ENCODE measurements at regions not wholly inside any gene's neighbourhood (a gene's known extent, or its start where the extent isn't known, plus 50 kb on each side); places are given as distances from the start of the nearest gene placed in this dataset.

GRCh38 chr13:20351281-20352022 is 119.3 kb upstream of the GJB6 start:
- H3K36me3 Mint-ChIP-seq (ENCODE audit: low read depth): no peaks in the 10 kb centered on the region
- H3K4me1 Mint-ChIP-seq (ENCODE audit: low read depth): no peaks in the 10 kb centered on the region
- H3K27ac Mint-ChIP-seq: no peak overlapping the region
- ChIA-PET CTCF (no interaction called here), POLR2A (no interaction called here)
- peaks cover 5% of the 10 kb centered on the region for H3K27me3 Mint-ChIP-seq (ENCODE audit: low read depth)
- no peak for DNase-seq
- H3K4me3 Mint-ChIP-seq: no peak overlapping the region
- ATAC-seq: no peak
- H3K9me3 Mint-ChIP-seq (ENCODE audit: insufficient read depth): no peaks in the 10 kb centered on the region

- H3K4me1 Mint-ChIP-seq (ENCODE audit: low read depth): no peaks in the 10 kb centered on the region
- H3K27me3 Mint-ChIP-seq (ENCODE audit: low read depth): peaks cover 5% of the 10 kb centered on the region
- ATAC-seq (no peak), DNase-seq (no peak)
- ChIA-PET POLR2A (no interaction called here), CTCF (no interaction called here)
- no peaks in the 10 kb centered on the region for H3K36me3 Mint-ChIP-seq (ENCODE audit: low read depth)
- H3K9me3 Mint-ChIP-seq (ENCODE audit: insufficient read depth): no peaks in the 10 kb centered on the region
- H3K4me3 Mint-ChIP-seq: no peak overlapping the region
- H3K27ac Mint-ChIP-seq: no peak overlapping the region
Measured at GRCh38 chr13:20350819-20351218, 118.7 kb upstream of the GJB6 start.

- H3K4me1 Mint-ChIP-seq (ENCODE audit: low read depth): no peaks in the 10 kb centered on the region
- DNase-seq: no peak
- no peaks in the 10 kb centered on the region for H3K9me3 Mint-ChIP-seq (ENCODE audit: insufficient read depth)
- H3K27ac Mint-ChIP-seq: no peak overlapping the region
- H3K36me3 Mint-ChIP-seq (ENCODE audit: low read depth): no peaks in the 10 kb centered on the region
- H3K27me3 Mint-ChIP-seq (ENCODE audit: low read depth): peaks cover 5% of the 10 kb centered on the region
- POLR2A ChIA-PET: no interaction called here
- H3K4me3 Mint-ChIP-seq: no peak overlapping the region
- ATAC-seq: no peak
- CTCF ChIA-PET: no interaction called here
Measured at GRCh38 chr13:20350382-20350763, 118.3 kb upstream of the GJB6 start.

GRCh38 chr13:20349564-20350381 is 117.7 kb upstream of the GJB6 start:
- Mint-ChIP-seq H3K4me3 (no peak overlapping the region), H3K9me3 (ENCODE audit: insufficient read depth) (no peaks in the 10 kb centered on the region), H3K27ac (no peak overlapping the region), H3K36me3 (ENCODE audit: low read depth) (no peaks in the 10 kb centered on the region), H3K4me1 (ENCODE audit: low read depth) (no peaks in the 10 kb centered on the region), H3K27me3 (ENCODE audit: low read depth) (peaks cover 4% of the 10 kb centered on the region)
- CTCF ChIA-PET: no interaction called here
- DNase-seq: no peak
- no peak for ATAC-seq
- POLR2A ChIA-PET: no interaction called here

- no peak overlapping the region for H3K4me3 Mint-ChIP-seq
- no peak for ATAC-seq
- DNase-seq: no peak
- H3K36me3 Mint-ChIP-seq (ENCODE audit: low read depth): no peaks in the 10 kb centered on the region
- H3K27me3 Mint-ChIP-seq (ENCODE audit: low read depth): no peaks in the 10 kb centered on the region
- no peaks in the 10 kb centered on the region for H3K9me3 Mint-ChIP-seq (ENCODE audit: insufficient read depth)
- no peaks in the 10 kb centered on the region for H3K4me1 Mint-ChIP-seq (ENCODE audit: low read depth)
- H3K27ac Mint-ChIP-seq: no peak overlapping the region
- ChIA-PET POLR2A (no interaction called here), CTCF (no interaction called here)
Measured at GRCh38 chr13:20348645-20349408, 116.7 kb upstream of the GJB6 start.

- Mint-ChIP-seq H3K9me3 (ENCODE audit: insufficient read depth) (no peaks in the 10 kb centered on the region), H3K4me3 (no peak overlapping the region), H3K36me3 (ENCODE audit: low read depth) (no peaks in the 10 kb centered on the region), H3K4me1 (ENCODE audit: low read depth) (no peaks in the 10 kb centered on the region), H3K27ac (no peak overlapping the region), H3K27me3 (ENCODE audit: low read depth) (no peaks in the 10 kb centered on the region)
- CTCF ChIA-PET: no interaction called here
- ATAC-seq (no peak), DNase-seq (no peak)
- POLR2A ChIA-PET: no interaction called here
Measured at GRCh38 chr13:20348018-20348417, 115.9 kb upstream of the GJB6 start.

GRCh38 chr13:20344836-20345490 is 112.8 kb upstream of the GJB6 start:
- no peaks in the 10 kb centered on the region for H3K9me3 Mint-ChIP-seq (ENCODE audit: insufficient read depth)

GRCh38 chr13:20342311-20342710 is 110.2 kb upstream of the GJB6 start:
- Mint-ChIP-seq H3K4me3 (no peak overlapping the region), H3K36me3 (ENCODE audit: low read depth) (no peaks in the 10 kb centered on the region), H3K4me1 (ENCODE audit: low read depth) (peaks cover under 1% of the 10 kb centered on the region), H3K9me3 (ENCODE audit: insufficient read depth) (no peaks in the 10 kb centered on the region), H3K27ac (no peak overlapping the region), H3K27me3 (ENCODE audit: low read depth) (peaks cover 2% of the 10 kb centered on the region)
- ChIA-PET POLR2A (no interaction called here), CTCF (interaction anchor here (0.9 kb wide), 1 partner anchor 10 kb away, joined by 3 read pairs; no protein-coding TSS in a partner anchor)
- DNase-seq: no peak
- ATAC-seq: no peak

More at GRCh38 chr13:20344836-20345490, 112.8 kb upstream of the GJB6 start:
- no peak for ATAC-seq
- no peak overlapping the region for H3K27ac Mint-ChIP-seq
- H3K36me3 Mint-ChIP-seq (ENCODE audit: low read depth): no peaks in the 10 kb centered on the region
- H3K4me3 Mint-ChIP-seq: no peak overlapping the region
- DNase-seq: no peak
- no peaks in the 10 kb centered on the region for H3K27me3 Mint-ChIP-seq (ENCODE audit: low read depth)
- POLR2A ChIA-PET: no interaction called here
- CTCF ChIA-PET: no interaction called here
- no peaks in the 10 kb centered on the region for H3K4me1 Mint-ChIP-seq (ENCODE audit: low read depth)

GRCh38 chr13:20340759-20341171 is 108.6 kb upstream of the GJB6 start:
- peaks cover 3% of the 10 kb centered on the region for H3K4me1 Mint-ChIP-seq (ENCODE audit: low read depth)
- CTCF ChIA-PET: no interaction called here
- H3K36me3 Mint-ChIP-seq (ENCODE audit: low read depth): no peaks in the 10 kb centered on the region
- H3K4me3 Mint-ChIP-seq: no peak overlapping the region
- no peak for ATAC-seq
- POLR2A ChIA-PET: no interaction called here
- H3K27me3 Mint-ChIP-seq (ENCODE audit: low read depth): peaks cover 2% of the 10 kb centered on the region
- DNase-seq: no peak
- H3K27ac Mint-ChIP-seq: no peak overlapping the region
- H3K9me3 Mint-ChIP-seq (ENCODE audit: insufficient read depth): no peaks in the 10 kb centered on the region

GRCh38 chr13:20340136-20340758 is 108.1 kb upstream of the GJB6 start:
- ATAC-seq: no peak
- ChIA-PET POLR2A (no interaction called here), CTCF (no interaction called here)
- Mint-ChIP-seq H3K9me3 (ENCODE audit: insufficient read depth) (no peaks in the 10 kb centered on the region), H3K27ac (no peak overlapping the region), H3K4me3 (no peak overlapping the region), H3K27me3 (ENCODE audit: low read depth) (peaks cover 2% of the 10 kb centered on the region), H3K36me3 (ENCODE audit: low read depth) (no peaks in the 10 kb centered on the region), H3K4me1 (ENCODE audit: low read depth) (peaks cover 3% of the 10 kb centered on the region)
- no peak for DNase-seq

- Mint-ChIP-seq H3K27ac (no peak overlapping the region), H3K27me3 (ENCODE audit: low read depth) (peaks cover 2% of the 10 kb centered on the region), H3K4me3 (no peak overlapping the region), H3K9me3 (ENCODE audit: insufficient read depth) (no peaks in the 10 kb centered on the region), H3K4me1 (ENCODE audit: low read depth) (peaks cover 3% of the 10 kb centered on the region), H3K36me3 (ENCODE audit: low read depth) (no peaks in the 10 kb centered on the region)
- CTCF ChIA-PET: no interaction called here
- no peak for ATAC-seq
- no peak for DNase-seq
- POLR2A ChIA-PET: no interaction called here
Measured at GRCh38 chr13:20337884-20338551, 105.9 kb upstream of the GJB6 start.

Data from activated CD8-positive, alpha-beta T cell treated with anti-CD3 and anti-CD28 coated beads, Interleukin-2, amount 10 ng/mL, durations not matched to agents 7 days and 5 days (primary cell).